ENCODE measurements at regions not wholly inside any gene's neighbourhood (a gene's known extent, or its start where the extent isn't known, plus 50 kb on each side); places are given as distances from the start of the nearest gene placed in this dataset.

GRCh38 chr2:62447411-62447810 lies 58.6 kb downstream of the TMEM17 start:
- no peak for ATAC-seq (ENCODE audit: low read depth in 2 of 2)
- H3K4me1 ChIP-seq (ENCODE audit: control insufficient read depth, insufficient read depth, low read length, poor library complexity, severe bottlenecking), result no peaks in the 10 kb centered on the region
- no peak overlapping the region for H3K27ac Mint-ChIP-seq

DNA sequence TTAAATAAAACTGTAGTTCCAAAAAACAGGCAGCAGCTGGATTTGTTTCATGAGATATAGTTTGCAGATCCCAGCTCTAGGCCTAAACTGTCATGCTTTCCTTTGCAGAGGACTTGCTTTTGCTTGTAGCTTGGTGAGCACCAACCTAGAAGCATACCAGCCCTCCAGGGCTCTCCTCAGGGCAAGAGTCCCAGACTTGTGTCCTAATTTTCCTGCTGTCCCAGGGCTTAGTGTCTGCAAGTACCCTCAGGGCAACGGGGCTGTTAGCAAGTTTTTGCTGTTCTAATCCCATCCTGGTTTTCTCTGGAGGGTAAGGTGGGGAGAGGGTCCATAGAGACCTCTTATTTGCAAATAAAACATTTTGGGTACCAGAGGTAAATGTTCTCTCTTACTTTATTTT lies 59.5 kb downstream of the TMEM17 start:
- no peaks in the 10 kb centered on the region for H3K36me3 Mint-ChIP-seq
- H3K9me3 Mint-ChIP-seq, result no peaks in the 10 kb centered on the region

More at GRCh38 chr2:62447411-62447810, 58.6 kb downstream of the TMEM17 start:
- Histone ChIP-seq H3K4me3 (ENCODE audit: low read depth, low read length) (no peak overlapping the region), H3K27me3 (ENCODE audit: control insufficient read depth, insufficient read depth, low read length) (no peaks in the 10 kb centered on the region), H3K27ac (ENCODE audit: insufficient read depth, low read length, poor library complexity, severe bottlenecking) (no peak overlapping the region), H3K9me3 (ENCODE audit: control insufficient read depth in 2 of 2, low read length in 2 of 2) (no peaks in the 10 kb centered on the region), H3K36me3 (ENCODE audit: control insufficient read depth, insufficient read depth, low read length) (no peaks in the 10 kb centered on the region)
- peaks cover 8% of the 10 kb centered on the region for H3K27me3 Mint-ChIP-seq
- H3K36me3 Mint-ChIP-seq, result no peaks in the 10 kb centered on the region
- H3K4me1 Mint-ChIP-seq, result no peaks in the 10 kb centered on the region
- H3K4me3 Mint-ChIP-seq, result no peak overlapping the region
- H3K9me3 Mint-ChIP-seq, result no peaks in the 10 kb centered on the region
- DNase-seq, result no peak

GRCh38 chr2:62443886-62444285 lies 62.1 kb downstream of the TMEM17 start:
- Histone ChIP-seq H3K27me3 (ENCODE audit: control insufficient read depth, insufficient read depth, low read length) (no peaks in the 10 kb centered on the region), H3K4me3 (ENCODE audit: low read depth, low read length) (no peak overlapping the region), H3K27ac (ENCODE audit: insufficient read depth, low read length, poor library complexity, severe bottlenecking) (no peak overlapping the region), H3K4me1 (ENCODE audit: control insufficient read depth, insufficient read depth, low read length, poor library complexity, severe bottlenecking) (no peaks in the 10 kb centered on the region), H3K36me3 (ENCODE audit: control insufficient read depth, insufficient read depth, low read length) (no peaks in the 10 kb centered on the region), H3K9me3 (ENCODE audit: control insufficient read depth in 2 of 2, low read length in 2 of 2) (no peaks in the 10 kb centered on the region)
- no peak for DNase-seq
- Mint-ChIP-seq H3K27ac (no peak overlapping the region), H3K36me3 (no peaks in the 10 kb centered on the region), H3K9me3 (no peaks in the 10 kb centered on the region), H3K4me1 (no peaks in the 10 kb centered on the region), H3K27me3 (peaks cover 8% of the 10 kb centered on the region), H3K4me3 (no peak overlapping the region)
- no peak for ATAC-seq (ENCODE audit: low read depth in 2 of 2)

More for the DNA sequence above, 59.5 kb downstream of the TMEM17 start:
- Mint-ChIP-seq H3K4me1 (no peaks in the 10 kb centered on the region), H3K4me3 (no peak overlapping the region), H3K27ac (no peak overlapping the region), H3K27me3 (peaks cover 8% of the 10 kb centered on the region)
- ATAC-seq (ENCODE audit: low read depth in 2 of 2) (no peak), DNase-seq (no peak)
- no peaks in the 10 kb centered on the region for H3K9me3 ChIP-seq (ENCODE audit: control insufficient read depth in 2 of 2, low read length in 2 of 2)
- H3K36me3 ChIP-seq (ENCODE audit: control insufficient read depth, insufficient read depth, low read length), result no peaks in the 10 kb centered on the region
- no peaks in the 10 kb centered on the region for H3K27me3 ChIP-seq (ENCODE audit: control insufficient read depth, insufficient read depth, low read length)
- no peak overlapping the region for H3K27ac ChIP-seq (ENCODE audit: insufficient read depth, low read length, poor library complexity, severe bottlenecking)
- no peak overlapping the region for H3K4me3 ChIP-seq (ENCODE audit: low read depth, low read length)
- no peaks in the 10 kb centered on the region for H3K4me1 ChIP-seq (ENCODE audit: control insufficient read depth, insufficient read depth, low read length, poor library complexity, severe bottlenecking)

DNA sequence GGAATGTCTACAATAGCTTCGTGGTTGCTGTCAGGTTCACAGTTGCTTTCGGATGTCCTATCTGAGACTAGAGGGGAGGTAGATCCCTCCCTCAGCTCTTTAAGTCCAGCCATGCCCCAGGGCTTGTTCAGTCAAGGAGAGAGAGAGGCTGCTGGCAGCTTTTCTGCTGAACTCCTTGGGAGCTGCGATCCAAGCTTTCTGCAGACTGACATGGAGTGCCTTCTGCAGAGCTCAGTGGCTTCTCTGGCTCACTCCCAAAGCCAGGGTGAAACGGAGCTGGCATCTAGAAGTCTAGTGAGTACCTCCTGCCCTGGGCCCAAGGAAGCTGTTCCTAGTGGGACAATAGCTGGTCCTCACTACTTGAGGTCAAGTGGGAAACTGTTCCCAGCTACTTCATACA lies 62.5 kb downstream of the TMEM17 start:
- no peaks in the 10 kb centered on the region for H3K4me1 Mint-ChIP-seq
- DNase-seq (no peak), ATAC-seq (ENCODE audit: low read depth in 2 of 2) (no peak)
- no peak overlapping the region for H3K4me3 Mint-ChIP-seq
- no peaks in the 10 kb centered on the region for H3K9me3 Mint-ChIP-seq
- Histone ChIP-seq H3K4me1 (ENCODE audit: control insufficient read depth, insufficient read depth, low read length, poor library complexity, severe bottlenecking) (no peaks in the 10 kb centered on the region), H3K36me3 (ENCODE audit: control insufficient read depth, insufficient read depth, low read length) (no peaks in the 10 kb centered on the region), H3K27ac (ENCODE audit: insufficient read depth, low read length, poor library complexity, severe bottlenecking) (no peak overlapping the region), H3K4me3 (ENCODE audit: low read depth, low read length) (no peak overlapping the region), H3K9me3 (ENCODE audit: control insufficient read depth in 2 of 2, low read length in 2 of 2) (no peaks in the 10 kb centered on the region), H3K27me3 (ENCODE audit: control insufficient read depth, insufficient read depth, low read length) (no peaks in the 10 kb centered on the region)
- no peak overlapping the region for H3K27ac Mint-ChIP-seq
- H3K36me3 Mint-ChIP-seq, result no peaks in the 10 kb centered on the region
- H3K27me3 Mint-ChIP-seq, result peaks cover 8% of the 10 kb centered on the region

DNA sequence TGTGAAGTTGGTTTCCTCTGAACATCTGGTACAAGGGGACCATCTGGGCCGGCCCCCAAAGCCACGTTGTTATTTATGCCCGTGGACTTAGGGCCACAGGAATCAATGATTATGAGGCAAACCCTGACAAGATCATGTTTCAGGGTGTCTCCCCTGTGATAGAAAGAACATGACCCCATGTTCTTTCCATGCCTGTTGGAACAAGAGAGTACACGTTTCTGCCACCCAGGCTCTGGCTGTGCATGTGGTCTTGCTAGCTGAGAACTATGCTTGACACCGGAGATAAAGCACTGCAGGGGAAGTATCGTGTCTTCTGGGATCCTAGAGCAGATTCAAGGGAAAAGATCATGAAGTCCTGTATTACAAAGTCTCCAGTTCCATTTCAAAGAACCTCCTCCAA lies 64.2 kb downstream of the TMEM17 start:
- Histone ChIP-seq H3K9me3 (ENCODE audit: control insufficient read depth in 2 of 2, low read length in 2 of 2) (no peaks in the 10 kb centered on the region), H3K4me3 (ENCODE audit: low read depth, low read length) (no peak overlapping the region), H3K36me3 (ENCODE audit: control insufficient read depth, insufficient read depth, low read length) (no peaks in the 10 kb centered on the region), H3K27me3 (ENCODE audit: control insufficient read depth, insufficient read depth, low read length) (no peaks in the 10 kb centered on the region), H3K4me1 (ENCODE audit: control insufficient read depth, insufficient read depth, low read length, poor library complexity, severe bottlenecking) (no peaks in the 10 kb centered on the region), H3K27ac (ENCODE audit: insufficient read depth, low read length, poor library complexity, severe bottlenecking) (no peak overlapping the region)
- DNase-seq (no peak), ATAC-seq (ENCODE audit: low read depth in 2 of 2) (no peak)
- Mint-ChIP-seq H3K27ac (no peak overlapping the region), H3K9me3 (no peaks in the 10 kb centered on the region), H3K4me3 (no peak overlapping the region), H3K4me1 (no peaks in the 10 kb centered on the region), H3K27me3 (peaks cover 8% of the 10 kb centered on the region), H3K36me3 (no peaks in the 10 kb centered on the region)

- H3K27ac ChIP-seq (ENCODE audit: insufficient read depth, low read length, poor library complexity, severe bottlenecking), result no peak overlapping the region
- H3K36me3 ChIP-seq (ENCODE audit: control insufficient read depth, insufficient read depth, low read length), result no peaks in the 10 kb centered on the region
- H3K4me3 Mint-ChIP-seq, result no peak overlapping the region
- H3K4me1 ChIP-seq (ENCODE audit: control insufficient read depth, insufficient read depth, low read length, poor library complexity, severe bottlenecking), result no peaks in the 10 kb centered on the region
- H3K9me3 Mint-ChIP-seq, result no peaks in the 10 kb centered on the region
- ATAC-seq (ENCODE audit: low read depth in 2 of 2), result no peak
- H3K36me3 Mint-ChIP-seq, result no peaks in the 10 kb centered on the region
- peaks cover 8% of the 10 kb centered on the region for H3K27me3 Mint-ChIP-seq
- H3K4me1 Mint-ChIP-seq, result no peaks in the 10 kb centered on the region
- H3K27ac Mint-ChIP-seq, result no peak overlapping the region
- no peaks in the 10 kb centered on the region for H3K27me3 ChIP-seq (ENCODE audit: control insufficient read depth, insufficient read depth, low read length)
- no peak for DNase-seq
- no peaks in the 10 kb centered on the region for H3K9me3 ChIP-seq (ENCODE audit: control insufficient read depth in 2 of 2, low read length in 2 of 2)
- no peak overlapping the region for H3K4me3 ChIP-seq (ENCODE audit: low read depth, low read length)
Observed at GRCh38 chr2:62441421-62441820, 64.6 kb downstream of the TMEM17 start.

DNA sequence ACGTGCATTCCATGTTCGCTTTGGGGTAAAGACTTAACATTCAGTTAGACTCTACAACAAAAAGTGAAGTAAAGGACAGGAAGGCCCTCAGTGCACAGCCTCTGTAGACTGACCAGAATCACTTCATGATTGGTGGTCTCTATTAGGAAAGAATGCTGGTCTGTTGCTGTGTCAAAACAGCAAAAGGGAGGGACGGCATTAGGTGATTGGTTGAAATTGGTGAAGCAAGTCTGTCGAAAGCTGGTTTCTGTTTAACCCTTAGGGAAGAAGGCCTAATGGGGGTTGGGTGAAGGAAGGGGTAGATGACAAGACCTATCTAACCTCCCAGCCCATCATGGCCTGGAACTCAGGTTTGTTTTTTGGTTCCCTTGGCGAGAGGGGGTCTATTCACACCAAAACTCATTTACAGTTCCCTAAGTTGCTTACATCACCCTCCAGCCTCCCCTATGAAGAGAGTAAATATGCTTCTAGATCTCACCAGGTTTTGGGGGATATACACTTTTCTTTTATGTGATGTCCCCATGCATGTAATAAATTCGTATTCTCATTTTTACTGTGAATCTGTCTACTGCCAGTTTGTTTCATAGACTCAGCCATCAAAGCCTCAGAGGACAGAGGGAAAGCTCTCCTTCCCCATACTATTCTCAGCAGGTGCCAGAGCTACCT lies 65.6 kb downstream of the TMEM17 start:
- H3K36me3 Mint-ChIP-seq, result no peaks in the 10 kb centered on the region
- H3K4me3 ChIP-seq (ENCODE audit: low read depth, low read length), result no peak overlapping the region
- ATAC-seq (ENCODE audit: low read depth in 2 of 2) (no peak), DNase-seq (no peak)
- H3K4me1 Mint-ChIP-seq, result no peaks in the 10 kb centered on the region
- H3K27ac ChIP-seq (ENCODE audit: insufficient read depth, low read length, poor library complexity, severe bottlenecking), result no peak overlapping the region
- H3K27ac Mint-ChIP-seq, result no peak overlapping the region
- no peaks in the 10 kb centered on the region for H3K27me3 Mint-ChIP-seq
- H3K4me3 Mint-ChIP-seq, result no peak overlapping the region
- no peaks in the 10 kb centered on the region for H3K9me3 Mint-ChIP-seq
- H3K4me1 ChIP-seq (ENCODE audit: control insufficient read depth, insufficient read depth, low read length, poor library complexity, severe bottlenecking), result no peaks in the 10 kb centered on the region
- no peaks in the 10 kb centered on the region for H3K27me3 ChIP-seq (ENCODE audit: control insufficient read depth, insufficient read depth, low read length)
- H3K9me3 ChIP-seq (ENCODE audit: control insufficient read depth in 2 of 2, low read length in 2 of 2), result no peaks in the 10 kb centered on the region
- H3K36me3 ChIP-seq (ENCODE audit: control insufficient read depth, insufficient read depth, low read length), result no peaks in the 10 kb centered on the region

GRCh38 chr2:62439425-62439824 lies 66.6 kb downstream of the TMEM17 start:
- no peaks in the 10 kb centered on the region for H3K9me3 ChIP-seq (ENCODE audit: control insufficient read depth in 2 of 2, low read length in 2 of 2)
- no peak overlapping the region for H3K4me3 ChIP-seq (ENCODE audit: low read depth, low read length)
- no peaks in the 10 kb centered on the region for H3K27me3 ChIP-seq (ENCODE audit: control insufficient read depth, insufficient read depth, low read length)
- H3K27me3 Mint-ChIP-seq, result no peaks in the 10 kb centered on the region
- no peak overlapping the region for H3K27ac ChIP-seq (ENCODE audit: insufficient read depth, low read length, poor library complexity, severe bottlenecking)
- H3K36me3 ChIP-seq (ENCODE audit: control insufficient read depth, insufficient read depth, low read length), result no peaks in the 10 kb centered on the region
- no peak overlapping the region for H3K4me3 Mint-ChIP-seq
- no peaks in the 10 kb centered on the region for H3K36me3 Mint-ChIP-seq
- H3K9me3 Mint-ChIP-seq, result no peaks in the 10 kb centered on the region
- no peak overlapping the region for H3K27ac Mint-ChIP-seq
- ATAC-seq (ENCODE audit: low read depth in 2 of 2), result no peak
- no peaks in the 10 kb centered on the region for H3K4me1 Mint-ChIP-seq
- H3K4me1 ChIP-seq (ENCODE audit: control insufficient read depth, insufficient read depth, low read length, poor library complexity, severe bottlenecking), result no peaks in the 10 kb centered on the region
- no peak for DNase-seq

Measured in CD4-positive, CD25-positive, alpha-beta regulatory T cell (primary cell).